ELR (cell line): ENCODE measurements at regions not wholly inside any gene's neighbourhood (a gene's known extent, or its start where the extent isn't known, plus 50 kb on each side); places are given as distances from the start of the nearest gene placed in this dataset.
A peak's percentile ranks its signal among the peaks of the same experiment; 100 is the strongest.
"Not testable (repeated sequence)": the region's sequence is repeated elsewhere in the genome, so short reads cannot be mapped to it uniquely, and the experiment has no call there.

Source experiments
- DNase-seq: peaks from one replicate; pipeline ENCODE4 v3.0.0-alpha.2; 2015; ENCODE audit warnings: low read depth

DNA sequence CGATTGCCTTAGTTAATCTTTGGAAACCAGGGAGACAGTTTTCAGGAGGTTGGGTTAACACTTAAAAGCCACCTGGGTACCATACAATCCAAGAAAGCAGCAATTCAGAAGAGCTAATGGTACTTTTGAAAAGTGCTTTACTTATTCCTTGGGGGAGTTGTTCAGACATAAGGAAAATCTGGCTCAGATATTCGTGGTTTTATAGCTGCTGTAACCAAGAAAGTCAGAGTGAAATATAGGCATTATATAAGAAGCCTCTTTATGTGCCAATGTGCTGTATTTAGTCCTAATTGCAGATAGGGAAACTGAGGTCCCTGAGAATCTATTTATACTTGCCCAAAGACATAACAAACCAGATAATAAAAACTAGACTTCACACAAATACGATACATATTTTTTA is 387.5 kb downstream of the COG6 start:
- no peak for DNase-seq

DNA sequence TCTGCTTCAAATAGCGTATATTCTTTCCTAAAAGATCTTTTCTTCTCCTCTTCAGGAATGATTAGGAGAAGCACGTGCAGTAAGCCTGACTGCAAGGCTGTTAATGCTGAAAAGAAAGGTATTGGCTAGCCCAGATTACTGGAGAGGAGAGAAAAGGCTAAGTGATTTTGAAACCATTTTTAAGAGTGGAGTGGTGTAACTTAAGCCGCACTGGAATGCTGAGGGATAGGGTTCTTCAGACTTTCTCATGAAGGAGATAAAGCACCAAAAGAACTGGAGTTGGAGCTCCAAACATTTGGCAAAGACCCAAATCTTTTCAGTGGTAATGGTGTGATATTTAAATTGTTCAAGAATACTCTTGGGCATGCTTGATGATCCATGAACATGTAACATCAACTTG is 388.3 kb downstream of the COG6 start:
- no peak for DNase-seq

GRCh38 chr13:40047322-40047771 is 391.9 kb downstream of the COG6 start:
- no peak for DNase-seq

GRCh38 chr13:40048551-40048950 is 393.1 kb downstream of the COG6 start:
- DNase-seq = no peak

- DNase-seq = no peak
Observed at GRCh38 chr13:40052954-40053353, 397.5 kb downstream of the COG6 start.

- DNase-seq = no peak
Observed at GRCh38 chr13:40053401-40053800, 397.9 kb downstream of the COG6 start.

DNA sequence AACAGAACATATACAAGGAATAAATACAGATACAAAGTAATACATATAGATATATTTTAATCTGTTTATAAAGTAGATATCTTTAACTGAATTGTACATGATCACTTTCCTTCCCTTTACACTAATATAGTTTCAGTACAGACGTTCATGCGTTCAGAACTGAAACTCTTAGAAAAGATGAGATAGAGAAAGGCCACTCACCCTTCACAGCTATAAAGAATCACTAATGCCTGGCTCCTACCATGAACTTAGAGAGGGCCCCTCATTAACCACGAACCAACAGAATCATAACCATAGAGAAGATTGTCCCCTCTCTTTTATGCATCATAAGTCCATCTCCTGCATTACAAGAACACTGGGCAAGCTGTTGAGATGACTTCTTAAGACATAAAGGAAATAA is 399.0 kb downstream of the COG6 start:
- DNase-seq = not testable (repeated sequence)

GRCh38 chr13:40056898-40057619 is 401.6 kb downstream of the COG6 start:
- no peak for DNase-seq

- DNase-seq = no peak
Observed at GRCh38 chr13:40058757-40059236, 403.3 kb downstream of the COG6 start.

GRCh38 chr13:40059540-40060232 is 404.2 kb downstream of the COG6 start:
- DNase-seq = no peak

DNA sequence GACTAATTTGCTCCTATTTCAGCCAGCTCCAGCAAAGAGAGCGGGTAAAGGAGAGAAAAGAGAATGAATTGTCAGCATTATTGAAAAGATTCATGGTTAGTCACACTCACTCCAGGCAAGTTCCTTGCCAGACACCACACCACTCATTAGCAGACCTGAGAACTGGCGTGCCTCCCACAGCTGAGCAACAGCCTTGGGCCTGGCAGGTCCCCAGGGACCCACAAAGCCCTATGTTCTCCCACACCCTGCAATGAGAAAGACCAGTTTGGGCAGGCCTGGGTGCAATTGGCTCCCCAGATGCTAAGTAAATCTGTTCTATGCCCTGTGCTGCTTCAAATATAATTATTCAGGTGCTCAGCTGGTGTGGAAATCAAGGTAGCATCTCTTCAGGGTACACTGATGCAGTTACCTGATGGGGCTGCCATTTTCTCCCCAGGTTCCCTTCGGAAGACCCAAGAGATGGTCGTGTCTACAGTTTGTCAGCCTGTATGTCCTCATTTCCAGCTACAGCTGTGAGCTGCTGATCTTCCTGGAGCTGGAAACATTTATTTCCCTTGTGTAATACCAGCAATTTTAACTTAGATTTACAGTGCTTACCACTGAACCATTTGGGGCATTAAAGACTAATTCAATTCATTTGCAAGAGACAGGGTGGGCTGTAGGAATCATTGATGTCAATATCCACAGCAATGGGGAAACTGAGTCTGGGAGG is 405.0 kb downstream of the COG6 start:
- DNase-seq = peak; percentile 36

DNA sequence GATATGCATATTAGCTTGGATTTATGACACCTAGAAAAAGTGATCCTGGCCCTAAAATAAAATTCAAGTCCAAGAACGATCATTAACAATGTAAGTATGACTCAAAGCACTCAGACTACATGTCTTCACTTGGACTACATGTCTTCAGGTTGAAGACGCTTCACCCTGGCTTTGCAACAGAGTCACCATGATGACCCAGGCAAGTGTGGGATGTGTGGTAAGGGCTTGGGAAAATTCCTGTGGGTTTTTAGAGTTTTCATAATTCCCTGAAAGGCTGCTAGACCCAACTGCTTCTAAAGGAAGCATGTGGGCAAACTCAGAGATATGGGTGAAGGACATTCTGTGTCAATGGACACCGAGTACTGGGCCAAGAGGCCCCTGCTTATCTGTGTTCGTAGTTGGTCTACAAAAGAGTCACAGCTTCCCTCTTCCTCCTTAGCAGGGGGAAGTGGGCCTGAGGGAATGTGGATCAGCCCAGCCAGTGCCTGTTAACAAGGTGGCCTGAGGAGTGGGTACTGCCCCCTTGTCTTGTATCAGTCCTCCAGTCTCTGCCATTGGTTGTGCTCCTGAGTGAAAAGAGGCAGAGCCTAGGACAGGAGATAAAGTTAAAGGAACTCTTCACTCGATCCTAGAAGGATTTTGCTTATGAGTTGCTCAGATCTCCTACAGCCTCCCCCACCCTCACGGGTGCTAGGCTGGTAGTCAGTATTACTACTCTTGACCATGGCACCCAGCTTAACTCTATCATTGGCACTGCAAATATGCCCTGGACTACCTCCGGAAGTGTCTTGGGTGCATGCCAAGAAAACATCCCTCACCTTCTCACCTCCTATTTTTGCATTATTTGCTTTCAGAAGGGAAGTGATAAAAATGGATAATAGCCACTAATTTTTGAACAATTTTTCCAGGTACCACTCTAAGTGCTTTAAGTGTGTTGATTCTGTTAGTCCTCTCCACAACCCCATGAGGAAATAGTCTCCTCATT is 406.3 kb downstream of the COG6 start:
- peak; percentile 4 for DNase-seq

DNA sequence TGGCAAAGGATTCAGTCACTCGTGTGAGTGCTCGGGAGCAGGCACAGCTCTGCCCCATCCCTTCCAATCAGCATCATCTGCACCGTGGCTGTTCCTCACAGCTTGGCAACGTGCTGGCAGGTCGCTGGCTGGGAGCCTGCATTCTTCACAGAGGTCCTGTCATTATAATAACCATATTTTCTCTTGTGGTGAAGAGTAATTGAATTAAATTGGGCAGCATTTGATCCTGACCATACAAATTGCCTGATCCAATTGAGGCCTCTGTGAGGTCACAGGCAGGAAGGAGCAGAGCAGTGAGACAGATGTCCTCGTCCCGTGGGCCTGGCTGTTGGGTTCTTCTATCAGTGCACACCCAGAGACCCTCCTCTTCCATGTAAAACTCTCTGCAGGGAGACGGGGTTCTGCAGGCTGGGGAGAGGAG is 407.8 kb downstream of the COG6 start:
- no peak for DNase-seq

DNA sequence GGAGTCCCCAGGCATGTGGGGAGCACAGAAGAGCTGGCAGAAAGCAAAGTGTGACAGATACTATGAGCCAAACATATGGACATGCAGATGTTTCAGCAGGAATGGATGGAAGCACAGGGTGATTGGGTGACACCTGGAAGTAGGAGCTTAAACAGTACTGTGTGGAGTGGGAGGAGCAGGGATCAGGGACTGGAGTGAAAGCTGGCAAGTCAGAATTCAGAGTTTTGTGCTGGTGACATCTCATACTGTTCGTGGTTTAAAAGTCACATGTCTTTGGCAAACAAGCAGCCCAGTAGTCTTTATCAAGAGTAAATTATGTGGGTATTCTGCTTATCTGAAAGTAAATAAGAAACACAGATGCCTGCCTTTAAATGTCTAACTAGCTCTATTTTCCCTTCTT is 408.2 kb downstream of the COG6 start:
- DNase-seq = no peak

- DNase-seq = peak; percentile 71
Observed at GRCh38 chr13:40064154-40065097, 409.0 kb downstream of the COG6 start.

DNA sequence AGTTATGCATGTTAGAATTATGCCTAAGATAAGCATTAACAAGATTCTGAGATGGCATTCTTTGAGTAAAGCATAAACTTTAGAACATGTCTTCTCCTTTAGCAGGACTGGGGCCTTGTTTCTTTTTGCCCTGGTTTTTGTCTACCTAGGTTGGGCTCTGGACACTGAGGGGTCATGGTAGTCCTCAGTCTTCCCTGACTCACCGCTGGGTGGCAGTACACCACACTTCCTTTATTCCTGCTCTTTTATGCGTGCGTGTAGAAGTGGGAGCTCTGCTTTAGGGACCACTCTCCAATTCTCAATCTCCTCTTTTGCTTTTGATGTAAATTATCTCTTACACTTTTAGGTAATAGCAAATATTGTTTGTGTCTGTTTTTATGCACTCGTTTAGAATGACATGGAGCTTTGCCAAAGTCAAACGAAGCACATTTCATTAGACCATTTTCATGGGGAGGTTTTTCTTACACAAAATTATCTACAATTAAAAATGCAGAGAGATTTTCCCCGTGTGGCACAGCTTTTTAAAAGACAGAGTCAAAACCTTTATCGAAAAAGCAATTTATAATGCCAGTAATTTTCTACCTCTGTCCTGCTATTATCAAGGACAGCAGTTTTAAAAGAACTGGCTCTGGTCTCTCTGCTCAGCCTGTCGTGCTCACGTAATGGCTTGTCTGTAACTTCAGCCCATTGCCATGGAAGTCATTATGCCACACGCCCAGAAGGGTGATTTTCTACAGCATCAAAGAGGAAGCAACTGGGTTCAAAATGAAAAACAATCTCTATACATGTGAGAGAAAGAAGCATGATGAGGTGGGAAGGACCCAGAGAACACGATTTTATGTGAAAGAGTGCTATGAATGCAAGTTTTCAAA is 413.9 kb downstream of the COG6 start:
- peak; percentile 61 for DNase-seq

GRCh38 chr13:40070357-40070756 is 414.9 kb downstream of the COG6 start:
- DNase-seq = no peak

DNA sequence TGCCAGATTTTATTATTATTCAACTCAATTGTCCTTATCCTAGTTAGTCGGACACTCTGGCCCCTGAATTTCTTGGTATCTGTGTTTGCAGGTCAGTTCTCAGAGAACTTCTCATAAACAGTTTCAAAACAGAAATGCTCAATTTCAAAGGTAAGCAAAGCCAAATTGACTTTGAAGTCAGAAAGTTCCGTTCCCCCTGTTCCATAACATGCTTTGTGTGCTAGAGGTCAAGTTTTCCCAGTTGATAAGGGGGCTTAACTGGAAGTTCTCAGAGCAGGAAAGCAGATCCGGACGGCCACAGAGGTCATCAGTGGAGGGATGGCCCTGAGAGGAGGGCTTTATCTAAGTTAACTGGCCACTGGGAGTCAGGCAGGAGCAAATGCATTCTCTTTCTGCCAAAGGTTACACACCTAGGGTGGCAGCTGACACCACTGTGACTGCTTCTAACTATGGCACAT is 417.2 kb downstream of the COG6 start:
- no peak for DNase-seq

DNA sequence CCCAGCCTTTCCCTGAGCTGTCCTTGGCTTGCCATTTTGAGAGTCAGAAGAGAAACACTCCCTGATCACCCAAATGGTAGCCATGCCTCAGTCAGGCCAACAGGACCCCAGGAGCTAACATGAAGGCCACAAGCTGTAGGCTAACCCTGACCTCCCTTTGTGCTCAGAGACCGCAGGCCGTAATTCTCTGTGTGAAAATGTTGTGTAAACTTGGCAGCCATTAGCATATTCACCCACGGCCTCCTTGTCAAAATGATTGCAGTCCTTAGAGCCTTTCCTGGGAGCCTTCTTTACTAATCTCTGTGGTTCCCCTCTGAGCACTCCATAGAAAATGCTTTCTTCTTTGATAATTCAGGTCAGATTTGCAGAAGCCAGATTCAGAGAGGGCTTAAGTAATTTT is 418.9 kb downstream of the COG6 start:
- DNase-seq = no peak
